ENCODE measurements at regions not wholly inside any gene's neighbourhood (a gene's known extent, or its start where the extent isn't known, plus 50 kb on each side); places are given as distances from the start of the nearest gene placed in this dataset.

DNA sequence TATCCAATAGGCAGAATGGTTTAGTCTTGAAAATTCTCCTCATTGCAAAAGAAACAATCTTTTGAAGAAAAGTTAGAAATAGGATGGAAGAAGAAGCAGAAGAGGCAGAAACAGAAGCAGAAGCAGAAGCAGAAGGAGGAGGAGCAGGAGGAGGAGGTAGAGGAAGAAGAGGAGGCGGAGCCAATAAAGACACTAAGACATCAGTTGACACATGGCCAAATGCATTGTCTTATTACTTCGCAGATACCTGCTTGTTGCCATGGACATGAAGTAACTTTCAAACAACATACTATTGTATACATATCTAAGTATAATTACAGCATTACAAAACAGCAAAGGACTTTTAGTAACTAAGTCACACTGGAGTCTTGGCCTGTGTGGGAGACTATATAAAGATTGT lies 606.3 kb downstream of the METTL4 start:
- in situ Hi-C loops (cut with MboI; ENCODE audit: low pct_unique_long_range_greater_than_20kb, low sequenced_read_pairs, unreplicated experiment): no loop called here
- TF ChIP-seq, protein P1, sequence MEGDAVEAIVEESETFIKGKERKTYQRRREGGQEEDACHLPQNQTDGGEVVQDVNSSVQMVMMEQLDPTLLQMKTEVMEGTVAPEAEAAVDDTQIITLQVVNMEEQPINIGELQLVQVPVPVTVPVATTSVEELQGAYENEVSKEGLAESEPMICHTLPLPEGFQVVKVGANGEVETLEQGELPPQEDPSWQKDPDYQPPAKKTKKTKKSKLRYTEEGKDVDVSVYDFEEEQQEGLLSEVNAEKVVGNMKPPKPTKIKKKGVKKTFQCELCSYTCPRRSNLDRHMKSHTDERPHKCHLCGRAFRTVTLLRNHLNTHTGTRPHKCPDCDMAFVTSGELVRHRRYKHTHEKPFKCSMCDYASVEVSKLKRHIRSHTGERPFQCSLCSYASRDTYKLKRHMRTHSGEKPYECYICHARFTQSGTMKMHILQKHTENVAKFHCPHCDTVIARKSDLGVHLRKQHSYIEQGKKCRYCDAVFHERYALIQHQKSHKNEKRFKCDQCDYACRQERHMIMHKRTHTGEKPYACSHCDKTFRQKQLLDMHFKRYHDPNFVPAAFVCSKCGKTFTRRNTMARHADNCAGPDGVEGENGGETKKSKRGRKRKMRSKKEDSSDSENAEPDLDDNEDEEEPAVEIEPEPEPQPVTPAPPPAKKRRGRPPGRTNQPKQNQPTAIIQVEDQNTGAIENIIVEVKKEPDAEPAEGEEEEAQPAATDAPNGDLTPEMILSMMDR (IDR thresholded peaks at IDR 0.05; ENCODE audit: extremely low read depth, insufficient read depth, missing control alignments): no peak
- DNase-seq (ENCODE audit: low spot score): no peak

DNA sequence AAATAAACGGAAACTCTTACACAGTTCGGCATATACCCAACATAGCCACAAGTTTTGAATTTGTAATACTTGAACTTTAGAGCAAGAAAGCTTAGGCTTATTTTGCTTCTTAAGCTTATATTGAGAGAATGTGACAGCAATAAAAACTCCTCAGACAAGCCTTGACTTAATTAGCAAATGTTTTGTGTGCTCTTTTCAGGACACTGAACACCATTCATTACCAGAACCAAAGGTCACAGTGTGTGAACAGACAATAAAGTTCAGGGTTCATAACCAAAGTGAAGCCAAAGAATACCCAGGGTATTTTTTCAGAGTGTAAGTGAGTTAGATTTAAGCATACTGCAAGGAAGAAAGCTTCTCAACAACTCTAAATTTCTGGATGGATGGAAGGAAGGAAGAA lies 605.8 kb downstream of the METTL4 start:
- TF ChIP-seq, protein P1 (IDR thresholded peaks at IDR 0.05; ENCODE audit: extremely low read depth, insufficient read depth, missing control alignments): no peak
- in situ Hi-C loops (cut with MboI; ENCODE audit: low pct_unique_long_range_greater_than_20kb, low sequenced_read_pairs, unreplicated experiment): no loop called here

DNA sequence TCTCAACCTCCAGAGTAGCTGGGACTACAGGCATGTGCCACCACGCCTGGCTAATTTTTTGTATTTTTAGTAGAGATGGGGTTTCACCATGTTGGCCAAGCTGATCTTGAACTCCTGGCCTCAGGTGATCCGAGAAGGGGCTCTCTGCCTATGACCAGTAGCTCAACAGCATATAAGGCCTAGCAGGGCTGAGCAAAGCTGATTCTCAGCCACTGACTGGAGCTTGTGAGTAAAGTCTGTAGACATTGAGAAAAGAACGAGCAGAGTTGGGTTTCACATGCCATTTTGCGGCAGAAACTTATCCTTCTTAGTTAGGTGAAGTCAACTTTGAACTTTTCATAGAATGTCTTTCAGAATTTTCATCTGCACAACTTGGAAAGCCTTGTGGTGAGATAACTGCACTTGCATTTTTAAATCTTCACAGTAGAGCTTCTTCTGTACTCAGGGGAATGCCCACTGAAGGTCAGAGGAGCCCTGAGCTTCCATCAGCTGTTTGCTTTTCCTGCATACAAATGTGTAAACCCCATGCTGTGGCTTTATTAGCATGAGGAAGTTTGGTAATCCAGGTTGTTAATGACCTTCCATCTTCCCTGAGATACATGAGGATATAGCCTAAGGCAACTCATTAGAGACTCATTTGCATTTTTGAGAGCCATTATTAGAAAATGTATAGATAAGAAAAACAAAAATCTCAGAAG lies 602.4 kb downstream of the METTL4 start:
- TF ChIP-seq, protein P1 (IDR thresholded peaks at IDR 0.05; ENCODE audit: extremely low read depth, insufficient read depth, missing control alignments): no peak
- no peak for DNase-seq (ENCODE audit: low spot score)
- in situ Hi-C loops (cut with MboI; ENCODE audit: low pct_unique_long_range_greater_than_20kb, low sequenced_read_pairs, unreplicated experiment): no loop called here

More for the DNA sequence above, 605.8 kb downstream of the METTL4 start:
- no peak for DNase-seq (ENCODE audit: low spot score)

DNA sequence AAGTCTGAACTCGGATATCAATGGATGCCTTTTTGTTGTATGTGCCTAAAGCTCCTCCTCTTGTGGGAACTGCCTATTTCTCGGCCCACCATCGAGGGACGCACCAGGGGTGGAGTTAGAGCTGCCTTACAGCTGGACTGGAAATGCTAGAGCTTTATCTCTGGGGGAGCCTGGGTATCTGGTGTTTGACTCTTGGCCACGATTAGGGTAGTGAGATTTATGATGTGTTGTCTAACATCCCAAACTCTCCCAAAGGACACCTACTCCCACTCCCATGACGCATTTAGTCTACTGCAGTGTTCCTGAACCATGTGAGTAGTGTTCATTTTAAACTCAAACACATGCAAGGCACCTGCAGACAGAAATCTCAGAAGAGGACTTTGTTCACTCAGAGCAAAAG lies 594.8 kb downstream of the METTL4 start:
- no peak for DNase-seq (ENCODE audit: low spot score)
- TF ChIP-seq, protein P1 (IDR thresholded peaks at IDR 0.05; ENCODE audit: extremely low read depth, insufficient read depth, missing control alignments): no peak
- in situ Hi-C loops (cut with MboI; ENCODE audit: low pct_unique_long_range_greater_than_20kb, low sequenced_read_pairs, unreplicated experiment): no loop called here

DNA sequence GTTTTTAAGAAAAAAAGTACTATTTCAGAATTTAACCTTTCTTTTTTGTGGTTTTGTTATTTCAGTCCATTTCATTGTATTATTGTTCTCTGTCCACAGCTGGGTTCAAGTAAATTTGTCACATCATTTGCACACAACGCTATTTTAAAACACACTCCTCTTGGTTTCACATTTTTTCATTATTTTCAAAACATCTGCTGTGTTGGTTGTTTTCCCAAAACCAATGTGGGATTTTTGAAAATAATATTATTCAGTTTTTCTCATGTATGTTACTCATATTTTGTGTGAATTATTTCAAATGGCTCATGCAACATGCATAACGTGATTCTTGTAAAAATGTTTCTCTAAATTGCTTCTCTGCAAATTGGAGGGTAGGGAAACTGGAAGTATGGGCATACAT lies 589.2 kb downstream of the METTL4 start:
- TF ChIP-seq, protein P1 (IDR thresholded peaks at IDR 0.05; ENCODE audit: extremely low read depth, insufficient read depth, missing control alignments): no peak
- in situ Hi-C loops (cut with MboI; ENCODE audit: low pct_unique_long_range_greater_than_20kb, low sequenced_read_pairs, unreplicated experiment): no loop called here

DNA sequence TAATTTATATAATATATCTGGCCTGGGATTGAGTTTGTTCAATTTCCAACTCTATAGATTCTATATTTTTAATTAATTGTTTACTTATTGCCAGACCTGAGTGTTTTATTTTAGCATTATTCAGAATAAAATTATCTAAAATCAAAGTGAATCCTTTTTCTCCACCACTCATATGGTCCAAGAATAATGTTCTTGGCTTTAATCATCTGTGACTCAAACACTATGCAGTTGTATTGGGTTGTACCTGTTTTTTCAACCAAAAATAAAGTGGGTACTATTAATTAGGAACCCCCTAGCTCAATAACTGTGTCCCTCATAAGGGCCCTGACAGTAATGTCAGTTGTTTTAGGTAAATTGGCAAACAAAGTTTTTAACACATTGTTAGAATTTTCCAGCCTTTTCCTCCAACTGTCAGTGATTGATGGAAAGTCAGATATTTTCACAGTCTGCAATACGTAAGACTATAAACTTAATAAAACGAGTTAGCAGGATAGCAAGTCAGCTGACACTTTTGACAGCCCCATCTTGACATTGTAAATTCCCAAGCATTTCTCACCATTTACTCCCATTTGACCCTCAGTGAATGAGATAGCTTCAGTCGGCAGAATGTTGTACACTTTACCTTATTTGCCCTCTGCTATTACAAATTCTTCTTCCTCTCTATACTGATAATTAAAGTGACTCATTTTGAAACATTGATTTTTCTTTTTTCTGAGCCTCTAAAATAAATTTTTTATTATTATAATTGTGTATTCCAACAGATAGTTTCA lies 587.4 kb downstream of the METTL4 start:
- in situ Hi-C loops (cut with MboI; ENCODE audit: low pct_unique_long_range_greater_than_20kb, low sequenced_read_pairs, unreplicated experiment): no loop called here
- TF ChIP-seq, protein P1 (IDR thresholded peaks at IDR 0.05; ENCODE audit: extremely low read depth, insufficient read depth, missing control alignments): no peak
- no peak for DNase-seq (ENCODE audit: low spot score)

More for the DNA sequence above, 589.2 kb downstream of the METTL4 start:
- DNase-seq (ENCODE audit: low spot score): no peak

Measured in GM13977 (cell line).